ENCODE measurements at regions not wholly inside any gene's neighbourhood (a gene's known extent, or its start where the extent isn't known, plus 50 kb on each side); places are given as distances from the start of the nearest gene placed in this dataset.
A peak's percentile ranks its signal among the peaks of the same experiment; 100 is the strongest.
"Not testable (repeated sequence)": the region's sequence is repeated elsewhere in the genome, so short reads cannot be mapped to it uniquely, and the experiment has no call there.

GRCh38 chr3:118637846-118638245, 396.8 kb downstream of the IGSF11 start:
- no peak for DNase-seq (ENCODE audit: low read depth)

DNA sequence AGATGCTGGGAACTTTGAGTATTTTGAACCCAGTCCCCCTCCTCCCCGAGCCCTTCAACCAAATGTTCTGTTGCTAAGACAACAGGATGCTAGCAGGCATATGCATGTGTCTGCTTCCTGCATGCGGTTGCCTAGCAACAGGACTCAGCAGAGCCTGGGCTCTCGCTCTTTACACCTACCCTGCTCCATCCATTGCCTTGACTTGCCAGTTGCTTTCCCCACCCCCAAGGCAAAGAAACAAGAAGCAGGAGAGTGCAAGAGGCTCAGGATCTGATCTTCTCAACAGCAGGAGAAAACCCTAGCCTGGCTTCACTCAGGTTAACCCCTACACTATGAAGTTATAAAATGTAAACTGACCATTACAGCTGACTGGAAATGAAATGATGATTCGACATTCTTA, 393.0 kb downstream of the IGSF11 start:
- no peak for DNase-seq (ENCODE audit: low read depth)

DNA sequence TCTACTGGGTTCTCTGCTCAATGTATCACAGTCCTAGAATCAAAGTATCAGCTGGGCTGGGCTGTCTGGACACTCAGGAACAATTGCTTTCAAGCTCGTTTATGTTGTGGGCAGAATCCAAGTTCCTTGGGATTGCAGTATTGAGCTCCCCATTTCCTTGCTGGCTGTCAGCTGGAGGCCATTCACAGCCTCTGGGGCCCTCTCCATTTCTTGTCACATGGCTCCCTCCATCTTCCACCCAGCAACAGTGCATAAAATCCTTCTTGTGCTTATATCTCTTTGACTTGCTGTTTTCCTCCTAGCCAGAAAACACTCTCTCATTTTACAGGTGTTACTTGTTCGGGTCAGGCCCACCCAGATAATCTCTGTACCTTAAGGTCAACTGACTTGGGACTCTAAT, 363.5 kb downstream of the IGSF11 start:
- no peak for DNase-seq (ENCODE audit: low read depth)

GRCh38 chr3:118675305-118675704, 359.3 kb downstream of the IGSF11 start:
- no peak for DNase-seq (ENCODE audit: low read depth)

GRCh38 chr3:118678663-118679062, 356.0 kb downstream of the IGSF11 start:
- not testable (repeated sequence) for DNase-seq (ENCODE audit: low read depth)

- DNase-seq (ENCODE audit: low read depth), result peak; percentile 56
Measured at GRCh38 chr3:118682921-118683320, 351.7 kb downstream of the IGSF11 start.

GRCh38 chr3:118683636-118684035, 351.0 kb downstream of the IGSF11 start:
- no peak for DNase-seq (ENCODE audit: low read depth)

GRCh38 chr3:118688396-118688884, 346.2 kb downstream of the IGSF11 start:
- no peak for DNase-seq (ENCODE audit: low read depth)

DNA sequence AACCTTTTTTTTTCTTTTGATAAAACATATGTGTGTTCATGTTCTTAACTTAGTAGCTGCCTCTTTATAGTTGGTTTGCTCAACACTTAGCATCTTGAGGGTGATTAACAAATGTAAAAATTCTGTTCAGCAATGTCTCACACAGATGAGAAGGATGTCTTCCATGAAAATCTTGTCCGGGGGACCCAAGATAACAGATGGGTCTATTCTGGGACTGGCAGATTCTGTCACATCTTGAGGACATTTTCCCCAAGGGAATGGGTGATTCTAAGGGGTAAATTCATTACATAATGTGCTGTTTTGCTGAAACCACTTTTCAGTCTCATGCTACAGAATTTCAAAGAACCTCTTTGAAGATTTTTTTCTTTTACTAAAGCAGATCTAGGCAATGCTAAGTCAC, 342.2 kb downstream of the IGSF11 start:
- DNase-seq (ENCODE audit: low read depth), result no peak

DNA sequence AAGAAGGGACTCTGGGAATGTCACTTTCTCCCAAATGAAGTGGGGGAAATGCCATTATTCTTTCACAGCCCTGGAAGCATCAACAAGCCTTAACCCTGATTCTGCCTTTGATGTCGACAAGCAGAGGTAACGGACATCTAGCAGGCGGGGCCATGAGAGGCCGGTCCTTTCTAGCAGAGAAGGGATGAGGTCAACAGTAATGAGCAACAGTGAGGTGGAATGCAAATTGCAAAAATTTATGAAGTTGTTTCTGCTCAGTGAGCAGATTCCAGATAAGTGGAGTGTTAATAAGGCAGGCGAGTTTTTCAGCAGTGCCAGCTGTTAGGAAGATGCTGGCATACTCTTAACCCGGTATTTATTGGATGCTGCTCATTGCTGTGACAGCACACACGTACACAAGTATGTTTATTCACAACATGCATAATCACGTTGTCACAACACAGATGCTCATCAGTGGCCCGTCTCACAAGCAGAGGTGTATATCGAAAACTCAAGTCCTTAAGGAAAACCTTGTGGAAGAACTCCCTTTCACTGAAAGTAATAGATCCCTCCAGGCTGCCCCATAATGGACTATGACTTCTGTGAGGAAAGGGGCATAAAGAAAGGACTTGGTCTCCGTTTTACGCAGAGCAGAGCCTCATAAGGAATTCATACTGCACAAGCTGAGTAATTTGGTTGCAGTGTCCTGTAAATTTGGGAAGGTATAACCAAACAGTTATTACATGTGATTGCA, 329.0 kb downstream of the IGSF11 start:
- no peak for DNase-seq (ENCODE audit: low read depth)

- no peak for DNase-seq (ENCODE audit: low read depth)
Measured at GRCh38 chr3:118707991-118708390, 326.7 kb downstream of the IGSF11 start.

GRCh38 chr3:118710532-118710931, 324.1 kb downstream of the IGSF11 start:
- no peak for DNase-seq (ENCODE audit: low read depth)

- no peak for DNase-seq (ENCODE audit: low read depth)
Measured at GRCh38 chr3:118713502-118714207, 321.0 kb downstream of the IGSF11 start.

DNA sequence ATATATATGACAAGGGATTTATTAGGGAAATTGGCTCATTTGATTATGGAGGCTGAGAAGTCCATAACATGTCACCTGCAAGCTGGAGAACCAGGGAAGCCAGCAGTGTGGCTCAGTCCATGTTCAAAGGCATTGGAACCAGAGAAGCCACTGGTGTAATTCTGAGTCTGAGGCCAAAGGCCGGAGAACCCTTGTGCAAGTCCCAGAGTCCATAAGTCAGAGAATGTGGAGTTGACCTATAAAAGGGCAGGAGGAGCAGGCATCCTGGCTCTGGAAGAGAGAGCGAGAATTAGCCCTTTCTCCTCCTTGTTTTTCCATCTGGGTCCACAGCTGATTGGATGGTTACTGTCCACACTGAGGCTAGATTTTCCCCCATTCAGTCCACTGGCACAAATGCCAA, 319.8 kb downstream of the IGSF11 start:
- no peak for DNase-seq (ENCODE audit: low read depth)

GRCh38 chr3:118729546-118729945, 305.1 kb downstream of the IGSF11 start:
- DNase-seq (ENCODE audit: low read depth), result no peak

DNA sequence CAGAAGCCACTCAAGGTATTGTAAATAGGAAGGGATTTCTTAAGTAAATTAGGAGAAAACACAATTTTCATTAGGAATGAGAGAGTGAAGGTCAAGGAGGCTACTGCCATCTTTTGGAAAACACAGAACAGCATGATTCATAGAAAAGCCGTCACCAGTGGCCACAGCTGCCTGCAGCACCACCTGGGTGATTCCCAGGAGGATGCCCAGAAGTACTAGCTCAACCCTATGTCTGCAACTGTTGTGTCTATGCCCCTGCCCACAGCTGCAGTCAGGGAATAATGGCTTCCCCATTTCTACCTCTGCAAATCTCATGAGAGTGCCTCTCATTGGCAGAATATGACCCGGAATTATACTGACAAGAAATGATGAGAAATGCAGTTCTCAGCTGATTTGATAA, 300.0 kb downstream of the IGSF11 start:
- no peak for DNase-seq (ENCODE audit: low read depth)

- DNase-seq (ENCODE audit: low read depth), result no peak
Measured at GRCh38 chr3:118736107-118736506, 298.5 kb downstream of the IGSF11 start.

- no peak for DNase-seq (ENCODE audit: low read depth)
Measured at GRCh38 chr3:118740722-118741290, 293.8 kb downstream of the IGSF11 start.

DNA sequence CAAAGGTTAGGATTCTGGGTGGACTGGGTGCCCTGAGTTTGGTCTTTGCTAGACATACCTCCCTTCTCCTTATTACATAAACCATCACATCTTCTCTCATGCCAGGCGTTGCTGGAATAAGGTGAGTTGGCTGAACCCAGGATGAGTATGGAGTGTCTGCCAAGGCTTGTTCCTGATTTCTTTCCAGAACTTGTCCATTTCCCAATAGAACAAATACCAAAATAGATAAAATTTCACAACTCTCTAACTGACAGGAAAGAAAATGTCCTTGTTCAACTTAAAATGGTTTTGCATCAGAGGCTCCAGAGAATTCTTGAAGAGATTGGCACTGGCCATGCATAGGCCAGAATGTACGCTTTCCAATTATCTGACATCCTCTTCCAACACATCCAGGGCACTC, 291.9 kb downstream of the IGSF11 start:
- DNase-seq (ENCODE audit: low read depth), result no peak

DNA sequence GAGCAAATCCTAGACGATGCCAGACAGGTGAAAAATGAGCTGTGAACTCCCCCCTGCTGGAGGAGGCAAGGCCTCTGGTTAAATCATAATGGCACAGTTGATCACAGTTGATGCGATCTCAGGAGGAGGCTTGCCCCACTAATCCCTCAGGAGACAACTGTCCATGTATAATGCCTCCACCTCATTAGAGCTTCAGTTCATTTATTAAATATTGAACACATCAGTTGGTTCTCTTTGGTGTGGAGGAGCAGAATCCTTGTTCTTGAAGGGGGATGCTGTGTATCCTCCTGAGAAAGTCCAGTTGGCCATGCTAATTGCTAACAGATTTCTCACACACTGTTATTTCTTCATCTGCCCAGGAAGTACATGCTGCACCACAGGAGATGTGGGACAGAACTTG, 290.5 kb downstream of the IGSF11 start:
- DNase-seq (ENCODE audit: low read depth), result no peak

GRCh38 chr3:118754406-118755252, 280.0 kb downstream of the IGSF11 start:
- no peak for DNase-seq (ENCODE audit: low read depth)

DNA sequence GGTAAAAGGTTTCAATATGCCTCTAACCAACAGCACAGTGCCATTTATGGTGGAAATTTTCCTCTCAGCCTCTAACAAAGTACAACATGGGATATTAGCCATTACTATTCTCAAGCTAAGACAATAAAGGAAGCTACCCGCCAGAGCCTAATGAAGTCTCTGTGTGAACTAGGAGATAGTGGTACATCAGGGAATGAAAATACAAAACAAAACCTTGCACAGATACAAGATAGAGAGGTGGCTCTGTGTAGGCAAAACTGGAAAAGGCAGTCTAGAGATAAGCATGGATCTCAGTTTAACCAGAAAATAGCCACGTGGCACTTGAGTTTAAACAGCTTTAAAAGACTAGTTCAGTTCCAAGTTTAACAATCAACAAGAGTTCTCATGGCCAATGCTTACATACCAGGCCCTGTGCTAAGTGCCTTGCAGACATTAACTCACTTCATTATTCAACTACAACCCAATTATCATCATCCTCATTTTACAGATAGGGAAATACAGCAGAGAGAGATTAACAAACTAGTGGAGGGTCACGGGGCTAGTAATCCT, 279.3 kb downstream of the IGSF11 start:
- no peak for DNase-seq (ENCODE audit: low read depth)

All from forelimb muscle (tissue), 1 donor.